Pons (tissue), 1 donor: ENCODE measurements at regions not wholly inside any gene's neighbourhood (a gene's known extent, or its start where the extent isn't known, plus 50 kb on each side); places are given as distances from the start of the nearest gene placed in this dataset.

Source experiments
- DNase-seq: peaks from one replicate; pipeline ENCODE4 v3.0.0-alpha.2; 2016; ENCODE audit warnings: low spot score

DNA sequence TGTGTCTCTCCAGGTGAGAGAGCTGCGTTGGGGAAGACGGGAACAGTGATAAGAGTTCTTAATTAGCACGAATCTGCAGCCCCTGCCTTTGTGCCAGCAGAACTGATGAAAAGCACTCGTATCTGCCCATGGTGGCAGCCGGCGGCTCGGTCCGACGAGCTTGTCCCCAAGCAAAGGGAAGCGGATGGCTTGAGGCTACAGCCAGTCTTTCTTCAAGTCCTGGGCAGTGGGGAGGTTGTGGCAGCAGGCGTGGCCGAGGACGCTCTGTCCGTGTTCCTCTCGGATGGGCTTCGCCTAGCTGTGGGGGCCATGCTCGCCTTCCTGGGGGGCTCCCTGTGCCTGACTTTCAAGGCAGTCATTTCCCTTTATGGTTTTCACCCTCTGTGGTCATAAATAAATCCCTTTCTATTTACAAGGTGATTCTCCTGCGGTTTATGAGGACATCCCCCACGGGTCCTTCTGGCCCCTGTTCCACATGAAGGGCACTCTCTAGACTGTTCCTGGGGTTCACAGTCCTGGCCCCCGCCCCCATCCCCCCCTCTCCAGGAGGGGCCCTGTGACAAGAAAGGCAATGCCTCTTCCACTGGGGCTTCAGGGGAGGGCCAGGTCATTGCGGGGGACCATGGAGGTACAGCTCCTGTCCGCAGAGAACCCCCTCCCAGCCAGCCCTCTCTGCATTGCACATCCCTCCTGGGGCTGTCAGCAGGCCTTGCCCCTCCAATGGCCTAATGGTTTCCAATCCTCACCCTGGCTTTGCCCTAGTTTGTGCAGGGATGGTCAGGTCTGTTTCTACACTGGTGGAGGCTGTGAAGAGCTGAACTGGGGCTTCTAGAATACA is 1212.3 kb downstream of the BRD1 start:
- DNase-seq, result no peak

DNA sequence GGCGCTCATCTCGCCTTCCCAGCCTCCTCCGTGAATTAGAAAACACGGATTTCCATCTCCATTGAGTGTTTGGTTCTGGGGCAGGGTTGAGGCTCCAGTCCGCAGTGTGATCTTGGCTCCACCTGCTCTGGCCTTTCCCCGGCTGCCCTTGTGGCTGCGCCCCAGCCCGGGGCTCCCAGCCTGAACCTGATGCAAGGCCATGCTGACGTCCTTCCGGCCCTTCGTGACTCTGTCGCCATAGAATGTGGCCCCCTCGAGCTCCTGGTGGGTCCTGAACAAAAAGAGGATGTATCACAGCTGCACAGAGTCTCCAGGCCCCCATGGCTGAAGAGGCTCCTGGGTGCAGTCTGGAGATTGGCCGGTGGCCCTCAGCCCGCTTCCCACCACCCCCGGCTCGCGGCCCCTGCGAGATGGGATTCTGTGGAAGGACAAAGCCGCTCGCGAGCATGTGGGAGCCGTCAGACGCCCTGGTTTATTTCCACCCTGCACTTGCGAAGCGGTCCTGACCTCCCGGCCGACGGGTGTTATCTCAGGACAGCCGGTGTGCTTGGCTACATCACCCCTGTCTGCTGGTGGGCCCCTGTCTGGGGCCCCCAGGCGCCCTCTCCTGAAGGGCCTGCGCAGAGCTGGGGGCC is 1214.0 kb downstream of the BRD1 start:
- no peak for DNase-seq

DNA sequence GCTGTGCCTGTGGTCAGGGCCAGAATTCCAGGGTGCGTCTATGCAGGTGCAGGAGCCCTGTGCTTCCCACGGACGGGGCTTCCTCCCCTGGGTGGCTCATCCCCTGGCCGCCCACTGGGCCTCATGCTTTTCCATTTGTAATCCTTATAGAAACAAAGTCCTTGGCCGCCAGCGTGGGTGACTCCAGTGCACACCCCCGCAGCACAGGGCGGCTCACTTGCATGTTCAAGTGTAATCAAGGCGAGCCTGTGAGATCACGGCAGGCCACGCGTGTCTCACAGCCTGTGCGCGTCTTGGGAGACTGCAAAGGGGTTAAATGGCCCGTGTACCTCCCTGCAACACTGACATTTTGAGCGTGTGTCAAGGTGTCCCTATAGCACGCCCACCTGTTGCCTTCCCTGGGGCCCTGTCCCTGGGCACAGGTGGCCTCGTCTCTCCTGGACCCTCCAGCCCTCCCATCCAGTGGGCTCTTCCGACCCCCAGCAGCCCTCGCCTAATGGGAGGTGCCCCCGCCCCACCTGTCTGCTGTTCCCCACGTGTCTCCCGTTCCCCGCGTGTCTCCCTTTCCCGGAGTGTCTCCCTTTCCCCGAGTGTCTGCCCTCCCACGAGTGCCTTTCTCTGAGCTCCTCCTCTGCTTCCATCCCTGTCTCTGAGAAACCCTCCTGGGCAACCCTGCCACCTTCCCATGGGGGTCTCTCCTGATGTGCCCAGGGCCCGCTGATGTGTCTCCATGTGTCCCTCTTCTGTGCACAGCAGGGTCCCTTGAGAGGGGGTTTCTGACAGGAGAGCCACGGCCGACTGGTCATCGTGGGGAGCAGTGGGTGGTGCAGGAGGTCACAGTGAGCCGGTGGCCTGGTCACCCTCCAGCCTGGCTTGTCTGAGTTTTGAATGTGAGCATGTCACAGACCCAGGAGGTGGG is 1215.3 kb downstream of the BRD1 start:
- no peak for DNase-seq

DNA sequence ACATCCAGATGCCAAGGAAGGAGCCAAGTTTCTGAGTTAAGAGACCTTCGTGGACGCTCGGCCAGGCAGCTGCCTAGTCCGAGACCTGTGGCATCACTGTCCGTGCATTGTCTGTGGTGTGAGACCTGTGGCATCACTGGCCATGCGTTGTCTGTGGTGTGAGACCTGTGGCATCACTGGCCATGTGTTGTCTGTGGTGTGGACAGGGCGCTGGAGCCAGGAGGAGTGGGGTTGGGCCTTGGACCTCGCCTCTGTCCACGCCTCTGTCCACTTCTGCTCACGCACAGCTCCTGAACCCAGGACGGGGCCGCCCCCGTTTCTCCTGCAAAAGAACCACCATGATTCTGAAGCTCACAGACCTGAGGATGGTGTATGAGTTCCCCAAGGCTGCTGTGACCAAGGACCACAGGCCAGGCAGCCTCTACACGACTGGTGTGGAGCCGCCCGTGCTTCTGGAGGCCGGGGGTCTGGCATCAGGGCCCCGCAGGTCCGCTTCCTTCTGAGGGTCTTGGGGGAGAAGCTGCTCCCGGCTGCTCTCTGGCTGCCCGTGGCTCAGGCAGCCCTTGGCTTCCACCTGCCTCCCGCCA is 1218.3 kb downstream of the BRD1 start:
- no peak for DNase-seq

DNA sequence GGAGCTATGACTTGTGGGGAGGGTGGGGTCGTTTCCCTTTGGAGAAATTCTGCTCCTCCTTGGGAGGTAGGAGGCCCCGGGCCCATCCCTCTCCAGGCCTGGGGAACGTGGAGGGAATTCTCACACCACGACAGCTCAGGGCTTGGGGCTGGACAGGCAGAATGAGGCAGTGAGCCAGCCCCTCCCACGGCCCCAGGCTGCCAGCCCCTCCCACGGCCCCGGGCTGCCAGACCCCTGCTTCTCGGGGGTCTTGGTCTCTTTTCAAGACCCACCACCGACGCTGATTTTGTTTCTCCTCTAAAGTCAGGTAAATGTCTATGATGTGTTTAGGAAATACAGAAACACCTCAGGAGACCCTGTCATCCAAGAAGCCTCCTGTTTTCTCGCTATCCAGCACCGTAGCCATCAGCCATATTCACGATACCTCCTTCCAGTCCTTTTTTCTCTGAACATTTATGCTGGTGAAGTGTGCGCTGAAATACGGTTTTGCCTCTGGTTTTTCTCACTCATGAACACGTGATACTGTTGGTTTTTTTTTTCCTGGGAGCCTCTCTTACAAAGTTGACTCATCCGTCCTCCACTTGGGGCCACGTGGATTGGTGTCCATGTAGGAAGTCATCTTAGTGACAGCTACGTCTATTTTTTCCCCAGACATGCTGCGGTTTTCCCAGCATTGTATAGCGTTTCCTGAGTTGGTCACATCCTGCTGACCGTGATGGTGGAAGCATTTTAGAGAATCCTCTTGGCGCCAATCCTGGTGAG is 1219.6 kb downstream of the BRD1 start:
- DNase-seq, result no peak

DNA sequence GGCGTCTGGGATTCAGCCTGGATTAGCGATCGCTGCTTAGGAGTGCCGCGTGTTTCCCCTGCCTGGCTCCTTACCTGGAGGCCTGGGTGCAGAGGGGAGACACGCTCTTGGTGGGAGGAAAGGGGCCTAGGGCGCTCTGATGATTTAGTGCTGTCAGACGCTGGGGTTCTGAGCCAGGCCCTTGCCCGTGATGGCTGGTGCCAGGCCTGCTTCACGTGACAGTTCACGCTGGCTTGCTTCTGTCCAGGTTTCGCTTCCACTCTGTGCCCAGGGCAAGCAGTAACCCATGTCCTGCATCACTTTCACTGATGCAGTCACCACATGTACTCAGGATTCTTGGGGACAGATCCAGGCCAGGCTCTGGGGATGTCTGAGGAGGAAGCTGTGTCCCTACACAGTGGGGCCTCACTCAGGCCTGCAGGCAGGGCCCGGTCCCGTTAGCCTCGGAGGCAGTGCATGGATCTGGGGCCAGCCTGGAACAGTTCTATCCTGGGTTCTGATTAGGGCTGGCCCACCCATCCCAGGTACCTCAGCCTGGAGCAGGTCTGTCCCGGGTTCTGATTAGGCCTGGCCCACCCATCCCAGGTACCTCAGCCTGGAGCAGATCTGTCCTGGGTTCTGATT is 1220.9 kb downstream of the BRD1 start:
- no peak for DNase-seq

DNA sequence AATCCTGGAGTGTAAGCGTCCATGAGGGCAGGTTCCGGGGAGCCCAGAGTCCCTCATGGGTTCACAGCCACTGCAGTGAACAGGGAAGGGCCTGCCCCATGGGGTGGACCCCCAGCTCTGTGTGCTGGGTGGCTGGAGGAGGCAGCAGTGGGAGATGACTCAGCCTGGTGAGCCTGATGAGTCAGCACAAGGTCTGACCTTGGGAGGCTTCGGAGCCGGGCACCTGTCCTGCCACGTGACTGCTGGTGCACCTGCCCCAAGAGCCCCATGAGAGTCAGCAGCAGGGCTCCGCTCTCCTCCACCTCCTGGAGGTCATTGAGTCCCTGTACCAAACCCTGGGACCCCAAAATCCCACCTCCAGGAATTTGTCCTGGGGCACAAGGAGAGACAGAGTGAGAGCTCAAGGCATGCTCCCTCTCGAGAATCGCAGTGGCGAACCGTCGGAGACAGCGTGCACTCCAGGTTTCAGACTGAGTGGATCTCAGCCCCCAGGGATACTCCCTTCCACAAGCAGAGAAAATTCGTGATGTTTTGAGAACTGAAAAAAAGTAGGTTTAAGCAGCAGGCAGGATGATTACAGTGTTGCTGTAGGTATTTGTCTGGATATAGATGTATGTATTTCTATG is 1221.7 kb downstream of the BRD1 start:
- DNase-seq, result no peak

DNA sequence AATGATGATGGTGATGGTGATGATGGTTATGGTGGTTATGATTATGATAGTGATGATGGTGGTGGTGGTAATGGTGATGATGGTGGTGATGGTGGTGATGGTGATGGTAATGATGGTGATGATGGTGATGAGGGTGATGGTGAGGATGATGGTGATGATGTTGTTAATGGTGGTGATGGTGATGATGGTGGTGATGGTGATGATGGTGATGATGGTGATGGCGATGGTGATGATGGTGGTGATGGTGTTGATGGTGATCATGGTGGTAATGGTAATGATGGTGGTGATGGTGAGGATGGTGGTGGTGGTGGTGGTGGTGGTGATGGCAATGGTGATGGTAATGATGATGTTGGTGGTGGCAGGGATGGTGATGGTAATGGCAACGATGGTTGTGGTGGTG is 1222.5 kb downstream of the BRD1 start:
- DNase-seq, result no peak

DNA sequence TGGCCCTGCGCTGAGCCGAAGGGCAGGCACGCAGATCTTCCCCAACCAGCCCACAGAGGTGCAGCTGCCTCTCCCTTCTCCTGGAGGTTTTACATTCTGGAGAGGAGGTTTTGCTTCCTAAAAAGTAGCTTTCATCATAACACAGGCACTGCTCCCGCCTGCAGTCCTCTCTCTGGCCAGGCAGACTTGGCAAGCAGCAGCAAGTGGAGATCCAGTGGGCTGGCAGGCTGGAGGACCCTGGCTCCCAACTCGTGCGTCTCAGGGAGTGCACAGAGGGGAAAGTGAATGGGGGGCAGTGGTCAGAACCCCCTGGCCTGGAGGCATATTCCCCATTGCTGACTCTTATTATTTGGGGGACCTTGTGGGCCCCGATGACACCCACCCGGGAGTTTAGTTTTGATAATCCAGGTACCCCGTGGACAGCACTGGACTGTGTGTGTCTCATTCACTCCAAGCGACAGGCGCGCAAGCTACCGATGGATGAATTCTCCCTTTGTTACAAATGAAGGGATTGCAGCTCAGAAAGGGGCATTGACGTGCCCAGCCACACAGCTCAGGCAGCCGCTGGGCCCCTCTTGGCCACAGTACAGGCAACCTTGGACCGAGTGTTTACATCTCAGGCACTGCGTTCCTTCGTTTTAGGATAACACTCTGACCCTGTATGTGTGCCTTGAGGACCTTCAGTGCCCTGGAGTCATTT is 1223.9 kb downstream of the BRD1 start:
- DNase-seq, result peak; percentile 92

DNA sequence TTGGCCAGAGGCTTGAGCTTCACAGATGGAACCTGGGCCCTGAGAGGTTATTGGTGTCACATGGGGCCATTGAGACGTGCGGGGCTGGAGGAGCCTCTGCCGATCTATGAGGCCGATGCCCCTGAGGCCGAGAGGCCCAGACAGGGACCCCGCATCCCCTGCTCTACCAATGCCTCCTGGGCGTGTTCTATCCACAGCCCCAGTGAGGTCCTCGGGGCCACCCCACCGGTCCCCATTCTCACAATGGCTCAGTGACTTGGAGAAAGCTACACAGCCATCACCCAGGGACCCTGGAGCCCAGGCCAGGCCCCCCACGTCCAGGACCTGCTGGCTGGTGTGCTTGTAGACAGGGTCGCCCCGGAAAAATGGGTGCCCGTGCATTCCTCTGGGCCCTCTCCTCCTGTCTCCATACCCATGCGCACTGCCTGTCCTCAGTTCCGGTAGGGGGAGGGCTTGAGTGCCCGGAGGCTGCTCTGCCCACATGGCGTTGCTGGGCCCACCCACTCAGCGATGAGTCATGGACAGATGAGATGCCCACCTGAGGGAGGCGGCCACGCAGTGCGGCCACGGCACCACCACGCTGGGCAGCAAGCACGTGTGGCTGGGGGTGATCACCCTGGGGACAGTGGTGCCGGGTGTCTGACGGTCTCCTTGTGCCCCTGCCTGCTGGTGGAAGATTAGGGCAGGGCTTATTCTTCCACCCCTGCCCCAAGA is 1224.7 kb downstream of the BRD1 start:
- DNase-seq, result no peak

DNA sequence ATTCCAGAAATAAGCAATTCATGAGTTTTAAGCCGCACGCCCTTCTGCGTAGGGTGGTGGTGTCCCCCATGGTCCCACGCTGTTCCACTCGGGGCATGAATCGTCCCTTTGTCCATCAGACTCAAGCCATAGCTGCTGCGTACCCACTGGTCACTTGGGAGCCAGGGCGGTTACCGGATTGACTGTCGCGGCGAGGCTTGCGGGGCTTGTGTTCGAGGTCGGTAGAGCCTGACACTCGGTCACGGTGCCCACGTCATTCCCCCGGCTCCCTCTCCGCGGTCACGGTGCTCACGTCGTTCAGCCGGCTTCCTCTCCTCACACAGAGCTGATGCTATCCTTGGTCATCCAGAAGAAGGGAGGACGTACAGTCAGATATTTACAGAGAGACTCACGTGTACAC is 1227.0 kb downstream of the BRD1 start:
- peak; percentile 61 for DNase-seq

DNA sequence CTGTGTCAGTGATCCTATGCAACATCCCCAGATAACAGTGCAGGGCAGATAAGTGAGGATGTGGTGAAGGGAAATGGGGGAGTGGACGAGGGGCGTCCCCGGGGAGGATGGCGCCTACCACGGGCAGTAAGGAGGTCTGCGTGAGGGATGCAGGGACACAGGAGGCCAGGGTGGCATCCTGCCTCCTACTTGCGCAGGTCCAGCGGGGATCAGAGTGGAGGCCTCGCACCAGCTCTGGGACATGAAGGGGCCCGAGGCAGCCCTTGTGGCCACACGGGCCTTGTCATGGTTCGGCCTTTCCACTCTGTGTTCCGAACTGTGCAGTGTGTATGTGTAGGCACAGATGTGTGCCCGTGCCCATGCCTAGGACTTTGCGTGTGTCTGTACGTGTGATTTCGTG is 1227.5 kb downstream of the BRD1 start:
- no peak for DNase-seq

DNA sequence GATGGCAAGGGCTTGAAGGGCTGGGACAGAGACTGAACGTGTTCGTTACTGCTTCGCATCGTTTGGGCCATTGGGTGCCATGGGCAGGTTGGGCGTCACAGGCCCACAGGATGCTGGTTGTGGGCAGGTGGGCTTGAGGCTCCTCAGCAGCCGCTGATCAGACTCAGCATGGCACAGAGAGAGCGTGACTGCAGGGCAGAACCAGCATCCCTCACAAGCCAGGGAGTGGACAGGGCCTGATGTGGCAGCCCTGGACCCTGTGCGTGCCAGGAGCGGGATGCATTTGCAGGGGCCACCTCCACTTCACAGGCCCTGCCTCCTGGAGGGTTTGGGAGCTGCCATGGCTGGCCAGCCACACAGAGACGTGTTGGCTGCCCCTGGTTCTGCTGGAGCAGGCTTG is 1228.3 kb downstream of the BRD1 start:
- DNase-seq, result no peak

DNA sequence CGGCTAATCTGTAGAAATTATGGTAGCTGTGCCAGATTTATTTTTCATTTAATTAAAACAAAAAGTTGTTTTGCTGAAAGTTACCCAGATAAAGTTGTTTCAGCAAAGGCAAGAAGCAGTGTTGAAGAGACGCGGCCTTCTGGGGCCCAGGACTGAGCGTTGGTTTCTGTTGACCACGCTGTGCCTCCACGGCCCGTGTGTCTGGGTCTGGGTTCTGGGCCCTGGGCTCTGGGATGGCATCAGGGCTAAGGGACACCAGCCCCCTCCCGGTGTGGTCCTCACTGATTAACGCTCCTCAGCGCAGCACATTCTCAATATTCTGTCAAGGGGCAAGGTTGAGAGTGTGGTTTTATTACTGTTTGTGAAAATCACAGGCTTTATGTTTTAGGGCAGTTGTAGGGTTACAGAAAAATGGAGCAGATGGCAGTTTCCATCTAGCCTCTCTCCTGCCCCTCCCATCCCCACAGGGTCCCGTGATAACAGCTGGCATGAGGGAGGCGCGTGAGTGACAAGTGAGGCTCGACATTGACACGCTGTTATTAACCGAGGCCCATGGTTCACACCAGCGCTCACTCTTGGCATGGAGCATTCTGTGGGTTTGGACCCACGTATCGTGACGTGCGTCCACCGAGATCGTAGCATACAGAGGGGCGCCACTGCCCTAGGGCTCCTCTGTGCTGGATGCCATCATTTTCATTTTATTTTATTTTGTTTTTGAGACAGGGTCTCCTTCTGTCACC is 1231.4 kb downstream of the BRD1 start:
- DNase-seq, result no peak

DNA sequence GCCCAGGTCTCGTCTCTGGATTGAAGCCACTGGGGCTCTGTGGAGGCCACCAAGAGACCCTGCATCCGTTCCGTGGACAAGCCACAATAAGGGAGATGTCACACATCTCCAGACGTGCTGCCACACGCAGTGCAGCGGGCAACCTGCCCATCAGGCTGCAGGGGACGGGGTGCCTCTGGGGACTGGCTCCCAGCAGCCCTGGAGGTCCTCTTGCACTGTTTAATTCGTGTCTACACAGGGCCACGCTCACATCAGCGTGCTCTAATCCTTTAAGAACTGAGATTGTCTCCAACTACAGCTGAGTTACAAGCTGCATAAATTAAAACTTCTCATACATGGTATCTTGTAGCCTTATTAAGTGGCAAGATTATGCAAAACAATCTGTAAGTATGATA is 1232.2 kb downstream of the BRD1 start:
- no peak for DNase-seq

DNA sequence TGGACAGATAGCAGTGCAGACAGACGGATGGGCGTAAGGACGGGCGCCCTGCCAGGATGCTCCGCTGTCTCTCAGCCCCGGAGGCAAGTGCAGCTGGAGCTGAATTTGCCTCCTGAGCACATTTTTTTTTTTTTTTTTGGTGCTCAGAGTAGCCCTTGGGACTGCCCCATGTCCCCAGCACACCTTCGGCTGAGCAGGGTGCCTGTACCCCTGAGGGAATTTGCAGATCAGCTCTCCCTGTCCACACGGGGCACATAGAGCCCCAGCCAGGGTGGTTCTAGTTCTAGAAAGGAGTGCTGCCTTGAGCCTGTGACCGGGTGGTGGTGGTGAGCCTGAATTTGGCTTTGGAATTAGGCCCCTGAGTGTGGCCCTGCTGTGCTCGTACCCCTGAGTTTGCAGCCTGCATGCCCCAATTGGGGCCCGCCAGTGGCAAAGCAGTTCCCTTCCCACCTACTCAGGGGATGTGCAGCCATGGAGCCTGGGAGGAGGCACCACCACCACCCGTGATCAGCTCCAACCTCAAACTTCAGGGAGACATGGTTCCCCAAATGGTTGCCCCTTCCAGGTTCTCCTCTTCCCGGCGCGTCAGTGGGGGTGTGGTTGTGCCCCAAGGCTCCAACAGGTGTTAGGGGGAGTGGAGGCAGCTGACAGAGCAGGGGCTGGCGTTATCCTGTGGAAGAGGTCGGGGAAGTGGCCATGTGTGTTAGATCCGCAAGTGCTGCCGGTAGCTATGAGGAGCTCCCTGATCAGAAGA is 1232.7 kb downstream of the BRD1 start:
- no peak for DNase-seq

DNA sequence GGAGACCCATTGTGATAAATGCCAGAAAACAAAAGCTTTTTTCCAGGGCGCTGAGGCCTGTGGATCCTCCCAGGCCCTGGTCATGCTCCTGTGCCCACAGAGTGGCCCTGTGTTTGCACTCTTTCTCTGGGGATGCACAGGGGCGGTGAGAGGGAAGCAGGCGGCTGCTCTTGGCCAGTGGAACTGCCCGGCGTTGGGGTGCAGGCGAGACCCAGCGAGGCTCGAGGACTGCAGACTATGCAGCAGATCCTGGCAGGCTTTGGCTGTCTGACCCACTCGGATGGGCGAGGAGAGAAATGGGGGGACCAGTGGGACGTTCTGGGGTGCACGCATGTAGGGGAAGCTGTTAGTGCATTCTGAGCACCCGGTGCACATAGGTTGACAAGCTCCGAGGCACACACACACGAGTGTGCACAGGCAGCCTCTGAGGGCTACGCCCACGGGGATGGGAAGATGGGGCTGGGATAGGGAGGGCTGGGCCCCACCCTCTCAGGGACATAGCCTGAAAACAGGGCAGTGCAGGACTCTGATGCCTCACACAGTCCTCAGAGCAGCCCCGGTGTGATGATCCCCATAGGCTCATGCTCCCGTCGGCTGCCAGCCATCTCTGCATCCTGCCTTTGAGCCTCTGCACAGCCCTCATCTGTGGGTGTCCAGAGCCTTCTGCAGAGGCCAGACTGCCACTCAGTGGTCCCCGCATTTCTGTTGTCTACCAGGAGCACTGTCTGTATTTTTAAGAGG is 1233.5 kb downstream of the BRD1 start:
- DNase-seq, result no peak
